Sigmoid colon (tissue), 4 donors: ENCODE measurements at regions not wholly inside any gene's neighbourhood (a gene's known extent, or its start where the extent isn't known, plus 50 kb on each side); places are given as distances from the start of the nearest gene placed in this dataset.

Experiments
- EP300 ChIP-seq, 4 donors: sonication (generic); formaldehyde crosslinking; IDR thresholded peaks; one replicate each; pipeline ENCODE4 v1.6.1; 2017; ENCODE audit warnings: antibody characterized with exemption in 4 of 4
- POLR2A ChIP-seq, 2 donors: fragments of 450-650 bp; IDR thresholded peaks; one replicate each; pipeline ENCODE4 v1.6.1; 2016; ENCODE audit warnings: antibody characterized with exemption in 2 of 2, mild to moderate bottlenecking in 2 of 2, moderate library complexity in 2 of 2
- POLR2AphosphoS5 ChIP-seq, 4 donors: sonication (generic); formaldehyde crosslinking; IDR thresholded peaks; one replicate each; pipeline ENCODE4 v1.6.1; 2017; ENCODE audit warnings: antibody characterized with exemption in 4 of 4
- TF ChIP-seq, protein P1 (sequence below), 4 experiments: fragments of 450-650 bp in 3 of 4; fragments of 200-600 bp in 1 of 4; IDR thresholded peaks; one replicate each; pipeline ENCODE4 v1.5.1; 2016 to 2019; ENCODE audit warnings: antibody characterized with exemption in 4 of 4, mild to moderate bottlenecking in 3 of 4, moderate library complexity in 2 of 4

DNA sequence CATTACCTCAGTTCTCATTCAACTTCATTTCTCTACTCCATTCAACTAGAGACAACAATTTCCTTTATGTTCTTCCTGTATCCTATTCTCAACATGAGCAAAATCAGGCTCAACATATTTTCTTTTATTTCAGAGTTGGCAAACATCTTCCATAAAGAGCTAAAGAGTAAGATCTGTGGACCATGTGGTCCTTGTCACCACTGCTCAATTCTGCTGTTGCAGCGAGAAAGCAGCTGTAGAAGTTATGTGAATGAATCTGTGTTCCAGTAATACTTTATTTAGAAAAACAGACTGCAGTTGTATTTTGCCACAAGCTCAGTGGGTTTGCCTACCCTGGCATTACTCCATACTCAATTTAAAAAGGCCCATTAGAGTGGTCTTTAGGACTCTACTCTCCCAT lies 2057.3 kb downstream of the ARAP2 start:
- TF ChIP-seq POLR2A (IDR thresholded peaks at IDR 0.05): no peak
- TF ChIP-seq, protein P1, sequence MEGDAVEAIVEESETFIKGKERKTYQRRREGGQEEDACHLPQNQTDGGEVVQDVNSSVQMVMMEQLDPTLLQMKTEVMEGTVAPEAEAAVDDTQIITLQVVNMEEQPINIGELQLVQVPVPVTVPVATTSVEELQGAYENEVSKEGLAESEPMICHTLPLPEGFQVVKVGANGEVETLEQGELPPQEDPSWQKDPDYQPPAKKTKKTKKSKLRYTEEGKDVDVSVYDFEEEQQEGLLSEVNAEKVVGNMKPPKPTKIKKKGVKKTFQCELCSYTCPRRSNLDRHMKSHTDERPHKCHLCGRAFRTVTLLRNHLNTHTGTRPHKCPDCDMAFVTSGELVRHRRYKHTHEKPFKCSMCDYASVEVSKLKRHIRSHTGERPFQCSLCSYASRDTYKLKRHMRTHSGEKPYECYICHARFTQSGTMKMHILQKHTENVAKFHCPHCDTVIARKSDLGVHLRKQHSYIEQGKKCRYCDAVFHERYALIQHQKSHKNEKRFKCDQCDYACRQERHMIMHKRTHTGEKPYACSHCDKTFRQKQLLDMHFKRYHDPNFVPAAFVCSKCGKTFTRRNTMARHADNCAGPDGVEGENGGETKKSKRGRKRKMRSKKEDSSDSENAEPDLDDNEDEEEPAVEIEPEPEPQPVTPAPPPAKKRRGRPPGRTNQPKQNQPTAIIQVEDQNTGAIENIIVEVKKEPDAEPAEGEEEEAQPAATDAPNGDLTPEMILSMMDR (IDR thresholded peaks at IDR 0.05): no peak
- no peak for TF ChIP-seq EP300 (IDR thresholded peaks at IDR 0.05)
- TF ChIP-seq POLR2AphosphoS5 (IDR thresholded peaks at IDR 0.05): no peak
